Keratinocyte (primary cell): ENCODE measurements at regions not wholly inside any gene's neighbourhood (a gene's known extent, or its start where the extent isn't known, plus 50 kb on each side); places are given as distances from the start of the nearest gene placed in this dataset.

Source experiments
- CTCF ChIP-seq, 3 experiments: IDR thresholded peaks in 1 of 3; conservative IDR thresholded peaks in 1 of 3; optimal IDR thresholded peaks in 1 of 3; 2 replicates in 2 of 3; 3 replicates in 1 of 3; pipeline versions ENCODE3 to v1.5.1; 2011; ENCODE audit warnings: low read length in 3 of 3, mild to moderate bottlenecking in 3 of 3, moderate library complexity in 2 of 3, control low read depth in 1 of 3, inconsistent platforms in 1 of 3; ENCODE audit not compliant: insufficient read depth in 2 of 3; ENCODE audit errors: extremely low read depth in 1 of 3
- EZH2 ChIP-seq: IDR thresholded peaks from one replicate; pipeline ENCODE4 v1.6.1; 2012; ENCODE audit warnings: inconsistent platforms, mild to moderate bottlenecking, low read length, moderate library complexity

GRCh38 chr5:66413931-66414330 lies 182.3 kb upstream of the MAST4 start:
- TF ChIP-seq CTCF (optimal IDR thresholded peaks at IDR 0.05 in 1 of 3, IDR thresholded peaks at IDR 0.05 in 1 of 3, conservative IDR thresholded peaks at IDR 0.05 in 1 of 3; ENCODE audit: extremely low read depth in 1 of 3, insufficient read depth in 2 of 3, low read length in 3 of 3) (no peak), EZH2 (no peak)
